ENCODE measurements at regions not wholly inside any gene's neighbourhood (a gene's known extent, or its start where the extent isn't known, plus 50 kb on each side); places are given as distances from the start of the nearest gene placed in this dataset.

DNA sequence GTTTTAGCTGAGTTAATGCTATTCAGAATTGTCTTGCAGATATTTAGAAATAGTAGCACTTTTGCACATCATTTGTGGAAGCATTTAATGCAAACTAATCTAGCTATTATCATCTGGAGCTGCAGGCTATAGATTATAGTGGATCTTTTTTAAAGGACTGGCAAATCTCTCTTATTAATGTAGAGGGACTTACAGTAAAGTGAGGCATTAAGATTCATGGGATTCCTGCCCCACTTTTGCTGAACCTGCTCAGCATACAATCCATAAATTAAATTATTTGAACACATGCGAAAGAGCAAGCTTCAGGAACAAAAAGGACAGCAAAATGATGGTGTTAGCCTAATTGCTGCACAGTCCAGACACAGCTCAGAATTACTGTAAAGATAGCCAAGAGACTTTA lies 477.7 kb downstream of the DCDC2C start:
- DNase-seq (ENCODE audit: insufficient read length, low spot score) (no peak), FAIRE-seq (no peak)
- TF ChIP-seq, protein P1, sequence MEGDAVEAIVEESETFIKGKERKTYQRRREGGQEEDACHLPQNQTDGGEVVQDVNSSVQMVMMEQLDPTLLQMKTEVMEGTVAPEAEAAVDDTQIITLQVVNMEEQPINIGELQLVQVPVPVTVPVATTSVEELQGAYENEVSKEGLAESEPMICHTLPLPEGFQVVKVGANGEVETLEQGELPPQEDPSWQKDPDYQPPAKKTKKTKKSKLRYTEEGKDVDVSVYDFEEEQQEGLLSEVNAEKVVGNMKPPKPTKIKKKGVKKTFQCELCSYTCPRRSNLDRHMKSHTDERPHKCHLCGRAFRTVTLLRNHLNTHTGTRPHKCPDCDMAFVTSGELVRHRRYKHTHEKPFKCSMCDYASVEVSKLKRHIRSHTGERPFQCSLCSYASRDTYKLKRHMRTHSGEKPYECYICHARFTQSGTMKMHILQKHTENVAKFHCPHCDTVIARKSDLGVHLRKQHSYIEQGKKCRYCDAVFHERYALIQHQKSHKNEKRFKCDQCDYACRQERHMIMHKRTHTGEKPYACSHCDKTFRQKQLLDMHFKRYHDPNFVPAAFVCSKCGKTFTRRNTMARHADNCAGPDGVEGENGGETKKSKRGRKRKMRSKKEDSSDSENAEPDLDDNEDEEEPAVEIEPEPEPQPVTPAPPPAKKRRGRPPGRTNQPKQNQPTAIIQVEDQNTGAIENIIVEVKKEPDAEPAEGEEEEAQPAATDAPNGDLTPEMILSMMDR (IDR thresholded peaks at IDR 0.05; ENCODE audit: insufficient read depth, missing control alignments), result no peak

DNA sequence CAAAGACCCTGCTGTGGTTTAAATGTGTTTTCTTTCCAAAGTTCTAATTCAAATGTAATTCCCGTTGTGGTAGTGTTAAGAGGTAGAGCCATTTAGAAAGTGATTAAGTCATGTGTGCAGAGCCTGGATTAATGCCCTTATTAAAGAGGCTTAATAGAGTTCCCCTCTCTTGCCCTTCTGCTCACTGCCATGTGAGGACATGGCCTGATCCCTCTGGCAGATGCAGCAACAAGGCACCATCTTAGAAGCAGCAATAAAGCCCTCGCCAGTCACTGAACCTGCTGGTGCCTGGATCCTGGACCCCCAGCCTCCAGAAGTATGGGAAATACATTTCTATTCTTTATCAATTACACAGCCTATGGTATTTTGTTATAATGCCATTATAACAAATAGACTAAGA lies 485.2 kb downstream of the DCDC2C start:
- TF ChIP-seq, protein P1 (IDR thresholded peaks at IDR 0.05; ENCODE audit: insufficient read depth, missing control alignments), result no peak
- peak; percentile 84 for FAIRE-seq

DNA sequence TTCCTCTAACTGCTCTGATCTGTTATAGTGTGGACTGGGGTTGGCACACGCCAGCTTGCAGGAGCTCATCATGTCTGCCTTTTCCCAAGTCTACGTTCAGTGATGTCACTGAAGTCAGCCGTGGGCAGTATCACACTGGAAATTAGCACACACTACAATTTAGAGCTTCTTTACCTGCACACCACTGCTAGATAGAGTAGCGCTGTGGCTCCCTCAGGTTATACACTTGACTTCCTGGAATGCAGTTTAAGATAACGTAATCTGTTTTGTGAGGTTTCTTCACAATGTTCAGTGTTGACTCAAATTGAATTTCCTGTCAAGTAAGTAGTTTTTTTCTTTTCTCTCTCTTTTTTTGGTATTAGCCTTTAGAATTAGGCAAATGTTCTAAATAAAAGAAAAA lies 487.2 kb downstream of the DCDC2C start:
- DNase-seq (ENCODE audit: insufficient read length, low spot score), result no peak
- no peak for FAIRE-seq
- TF ChIP-seq, protein P1 (IDR thresholded peaks at IDR 0.05; ENCODE audit: insufficient read depth, missing control alignments), result no peak

More for the DNA sequence above, 485.2 kb downstream of the DCDC2C start:
- no peak for DNase-seq (ENCODE audit: insufficient read length, low spot score)

DNA sequence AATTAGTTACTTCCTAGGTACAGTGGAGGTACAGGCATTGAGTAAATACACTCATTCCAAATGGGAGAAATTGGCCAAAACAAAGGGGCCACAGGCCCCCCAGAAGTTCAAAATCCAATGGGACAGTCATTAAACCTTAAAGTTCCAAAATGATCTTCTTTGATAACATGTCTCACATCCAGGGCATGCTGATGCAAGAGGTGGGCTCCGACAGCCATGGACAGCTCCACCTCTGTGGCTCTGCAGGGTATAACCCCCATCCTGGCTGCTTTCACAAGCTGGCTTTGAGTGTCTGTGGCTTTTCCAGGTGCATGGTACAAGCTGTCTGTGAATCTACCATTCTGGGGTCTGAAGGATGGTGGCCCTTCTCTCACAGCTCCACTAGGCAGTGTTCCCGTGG lies 488.7 kb downstream of the DCDC2C start:
- FAIRE-seq, result no peak
- DNase-seq (ENCODE audit: insufficient read length, low spot score), result no peak
- TF ChIP-seq, protein P1 (IDR thresholded peaks at IDR 0.05; ENCODE audit: insufficient read depth, missing control alignments), result no peak

DNA sequence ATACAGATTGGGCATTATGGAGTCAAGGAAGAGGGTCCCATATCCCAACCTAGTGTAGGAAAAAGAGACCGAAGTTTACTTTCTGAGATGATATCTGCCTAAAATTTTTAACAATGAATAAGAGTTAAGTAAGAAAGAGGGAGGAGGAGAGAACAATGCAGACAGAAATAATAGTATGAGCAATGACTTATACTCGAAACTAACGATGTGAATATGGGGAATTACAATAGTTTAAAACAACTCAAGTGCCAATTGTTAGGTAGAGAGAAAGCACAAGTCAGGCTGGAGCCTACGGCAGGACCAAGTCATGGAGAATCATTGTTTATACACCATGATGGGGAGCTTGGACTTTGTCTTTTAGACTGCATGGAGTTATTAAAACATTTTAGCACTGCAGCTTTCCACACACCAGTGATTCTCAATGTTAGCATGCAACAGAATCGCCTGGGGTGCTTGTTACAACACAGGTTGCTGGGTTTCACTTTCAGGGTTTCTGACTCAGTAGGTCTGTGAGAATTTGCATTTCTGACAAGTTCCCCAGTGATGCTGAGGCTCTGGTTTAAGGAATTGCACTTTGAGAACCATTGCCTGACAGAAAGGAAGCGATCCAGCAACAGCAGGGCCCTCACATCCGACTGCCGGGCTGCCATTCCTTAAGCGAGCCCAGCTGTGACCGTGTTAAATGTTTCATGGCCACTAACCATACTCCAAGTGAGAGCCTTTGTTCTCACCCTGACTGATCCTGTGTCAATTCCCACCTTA lies 511.2 kb downstream of the DCDC2C start:
- FAIRE-seq (no peak), DNase-seq (ENCODE audit: insufficient read length, low spot score) (no peak)
- TF ChIP-seq, protein P1 (IDR thresholded peaks at IDR 0.05; ENCODE audit: insufficient read depth, missing control alignments), result no peak

DNA sequence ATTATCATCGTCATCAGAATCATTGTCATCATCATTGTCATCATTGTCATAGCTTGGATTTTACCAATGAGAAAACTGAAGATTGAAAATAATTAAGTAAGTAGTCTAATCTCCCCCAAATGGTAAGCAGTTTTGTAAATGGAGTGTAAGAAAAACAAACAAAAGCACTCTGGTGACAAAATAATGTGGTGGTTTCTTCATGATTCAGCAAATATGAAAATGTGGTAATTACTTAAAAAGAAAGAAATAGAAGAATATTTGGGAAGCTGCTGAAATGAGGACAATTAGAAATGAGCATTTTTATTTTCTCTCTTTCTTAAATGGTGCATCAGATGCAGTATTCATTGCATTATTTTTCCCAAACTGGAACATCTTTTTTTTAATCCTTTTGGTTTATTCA lies 514.4 kb downstream of the DCDC2C start:
- no peak for DNase-seq (ENCODE audit: insufficient read length, low spot score)
- FAIRE-seq, result no peak
- TF ChIP-seq, protein P1 (IDR thresholded peaks at IDR 0.05; ENCODE audit: insufficient read depth, missing control alignments), result no peak

DNA sequence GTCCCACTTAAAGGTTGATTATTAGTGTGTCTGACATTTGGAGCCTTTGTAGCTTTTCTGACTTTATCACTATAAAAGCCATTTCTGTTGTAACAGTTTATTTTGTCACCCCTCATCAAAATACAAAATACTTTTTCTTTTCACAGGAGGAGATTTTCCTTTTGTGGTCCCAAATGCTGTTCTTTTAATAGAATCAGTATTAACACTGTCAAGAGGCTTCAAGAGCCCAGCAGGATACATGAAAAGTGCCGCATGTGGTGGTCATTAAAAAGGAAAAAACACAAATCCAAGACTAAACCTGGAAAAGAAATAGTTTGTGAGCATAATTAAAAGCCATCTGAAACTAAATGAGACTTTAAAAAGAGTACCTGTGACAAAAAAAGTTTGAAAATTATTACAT lies 515.7 kb downstream of the DCDC2C start:
- DNase-seq (ENCODE audit: insufficient read length, low spot score) (no peak), FAIRE-seq (no peak)
- TF ChIP-seq, protein P1 (IDR thresholded peaks at IDR 0.05; ENCODE audit: insufficient read depth, missing control alignments), result no peak

Data from D721Med (cell line).